ENCODE measurements at regions not wholly inside any gene's neighbourhood (a gene's known extent, or its start where the extent isn't known, plus 50 kb on each side); places are given as distances from the start of the nearest gene placed in this dataset.
A peak's percentile ranks its signal among the peaks of the same experiment; 100 is the strongest.
"Not testable (repeated sequence)": the region's sequence is repeated elsewhere in the genome, so short reads cannot be mapped to it uniquely, and the experiment has no call there.

- no peak for TF ChIP-seq JUND (IDR thresholded peaks at IDR 0.05; ENCODE audit: low read depth)
- in situ Hi-C loops (cut with HindIII; ENCODE audit: low pct_unique_long_range_greater_than_20kb, low sequenced_read_pairs) = no loop called here
- DNase-seq (ENCODE audit: low read depth in 1 of 2, low spot score in 1 of 2) = no peak
These were observed 171.2 kb upstream of the PTGFR start for GRCh38 chr1:78319603-78320002.

- TF ChIP-seq JUND (IDR thresholded peaks at IDR 0.05; ENCODE audit: low read depth) = no peak
- DNase-seq (ENCODE audit: low read depth in 1 of 2, low spot score in 1 of 2) = no peak
- in situ Hi-C loops (cut with HindIII; ENCODE audit: low pct_unique_long_range_greater_than_20kb, low sequenced_read_pairs) = no loop called here
These were observed 167.7 kb upstream of the PTGFR start for GRCh38 chr1:78322928-78323680.

GRCh38 chr1:78325293-78325692 lies 165.5 kb upstream of the PTGFR start:
- no peak for TF ChIP-seq JUND (IDR thresholded peaks at IDR 0.05; ENCODE audit: low read depth)
- DNase-seq (ENCODE audit: low read depth in 1 of 2, low spot score in 1 of 2) = no peak
- in situ Hi-C loops (cut with HindIII; ENCODE audit: low pct_unique_long_range_greater_than_20kb, low sequenced_read_pairs) = no loop called here

- no peak for DNase-seq (ENCODE audit: low read depth in 1 of 2, low spot score in 1 of 2)
- in situ Hi-C loops (cut with HindIII; ENCODE audit: low pct_unique_long_range_greater_than_20kb, low sequenced_read_pairs) = no loop called here
These were observed 161.3 kb upstream of the PTGFR start for GRCh38 chr1:78329475-78329874.

GRCh38 chr1:78331799-78332198 lies 159.0 kb upstream of the PTGFR start:
- in situ Hi-C loops (cut with HindIII; ENCODE audit: low pct_unique_long_range_greater_than_20kb, low sequenced_read_pairs) = no loop called here
- DNase-seq (ENCODE audit: low read depth in 1 of 2, low spot score in 1 of 2) = no peak
- no peak for TF ChIP-seq JUND (IDR thresholded peaks at IDR 0.05; ENCODE audit: low read depth)

More at GRCh38 chr1:78329475-78329874, 161.3 kb upstream of the PTGFR start:
- TF ChIP-seq JUND (IDR thresholded peaks at IDR 0.05; ENCODE audit: low read depth) = no peak

- in situ Hi-C loops (cut with HindIII; ENCODE audit: low pct_unique_long_range_greater_than_20kb, low sequenced_read_pairs) = no loop called here
- peak in 1 of 2 experiments; percentile 27 for DNase-seq (ENCODE audit: low read depth in 1 of 2, low spot score in 1 of 2)
- no peak for TF ChIP-seq JUND (IDR thresholded peaks at IDR 0.05; ENCODE audit: low read depth)
These were observed 157.3 kb upstream of the PTGFR start for GRCh38 chr1:78333502-78333901.

- in situ Hi-C loops (cut with HindIII; ENCODE audit: low pct_unique_long_range_greater_than_20kb, low sequenced_read_pairs) = no loop called here
- no peak for DNase-seq (ENCODE audit: low read depth in 1 of 2, low spot score in 1 of 2)
- TF ChIP-seq JUND (IDR thresholded peaks at IDR 0.05; ENCODE audit: low read depth) = no peak
These were observed 156.7 kb upstream of the PTGFR start for GRCh38 chr1:78334114-78334513.

- in situ Hi-C loops (cut with HindIII; ENCODE audit: low pct_unique_long_range_greater_than_20kb, low sequenced_read_pairs) = no loop called here
- no peak for TF ChIP-seq JUND (IDR thresholded peaks at IDR 0.05; ENCODE audit: low read depth)
These were observed 155.8 kb upstream of the PTGFR start for GRCh38 chr1:78334952-78335351.

GRCh38 chr1:78336751-78337150 lies 154.0 kb upstream of the PTGFR start:
- in situ Hi-C loops (cut with HindIII; ENCODE audit: low pct_unique_long_range_greater_than_20kb, low sequenced_read_pairs); DNase-seq (ENCODE audit: low read depth in 1 of 2, low spot score in 1 of 2): not testable (repeated sequence)

More at GRCh38 chr1:78334952-78335351, 155.8 kb upstream of the PTGFR start:
- DNase-seq (ENCODE audit: low read depth in 1 of 2, low spot score in 1 of 2) = no peak

GRCh38 chr1:78339490-78339889 lies 151.3 kb upstream of the PTGFR start:
- in situ Hi-C loops (cut with HindIII; ENCODE audit: low pct_unique_long_range_greater_than_20kb, low sequenced_read_pairs) = no loop called here
- TF ChIP-seq JUND (IDR thresholded peaks at IDR 0.05; ENCODE audit: low read depth) = no peak
- DNase-seq (ENCODE audit: low read depth in 1 of 2, low spot score in 1 of 2) = no peak

- in situ Hi-C loops (cut with HindIII; ENCODE audit: low pct_unique_long_range_greater_than_20kb, low sequenced_read_pairs) = no loop called here
- no peak for DNase-seq (ENCODE audit: low read depth in 1 of 2, low spot score in 1 of 2)
- TF ChIP-seq JUND (IDR thresholded peaks at IDR 0.05; ENCODE audit: low read depth) = no peak
These were observed 150.8 kb upstream of the PTGFR start for GRCh38 chr1:78340006-78340405.

- no peak for DNase-seq (ENCODE audit: low read depth in 1 of 2, low spot score in 1 of 2)
- TF ChIP-seq JUND (IDR thresholded peaks at IDR 0.05; ENCODE audit: low read depth) = no peak
- in situ Hi-C loops (cut with HindIII; ENCODE audit: low pct_unique_long_range_greater_than_20kb, low sequenced_read_pairs) = no loop called here
These were observed 142.1 kb upstream of the PTGFR start for GRCh38 chr1:78348496-78349284.

- in situ Hi-C loops (cut with HindIII; ENCODE audit: low pct_unique_long_range_greater_than_20kb, low sequenced_read_pairs) = no loop called here
- TF ChIP-seq JUND (IDR thresholded peaks at IDR 0.05; ENCODE audit: low read depth) = no peak
- DNase-seq (ENCODE audit: low read depth in 1 of 2, low spot score in 1 of 2) = no peak
These were observed 139.1 kb upstream of the PTGFR start for GRCh38 chr1:78351551-78352216.
